HG02798 (cell line): ENCODE measurements at regions not wholly inside any gene's neighbourhood (a gene's known extent, or its start where the extent isn't known, plus 50 kb on each side); places are given as distances from the start of the nearest gene placed in this dataset.

Experiments used
- ATAC-seq: cut with Tn5 transposase; IDR thresholded peaks from one replicate; pipeline ENCODE4 v1.9.1; 2021; ENCODE audit warnings: mild to moderate bottlenecking; ENCODE audit not compliant: unreplicated experiment, poor library complexity

- ATAC-seq: peak; percentile 59
Observed at GRCh38 chr2:234550511-234551107, 53.7 kb upstream of the ARL4C start.

GRCh38 chr2:234550056-234550455 is 53.2 kb upstream of the ARL4C start:
- no peak for ATAC-seq

- ATAC-seq: no peak
Observed at GRCh38 chr2:234548695-234549420, 52.0 kb upstream of the ARL4C start.

- no peak for ATAC-seq
Observed at GRCh38 chr2:234546770-234547169, 49.9 kb upstream of the ARL4C start.
